K562 (cell line): ENCODE measurements at regions not wholly inside any gene's neighbourhood (a gene's known extent, or its start where the extent isn't known, plus 50 kb on each side); places are given as distances from the start of the nearest gene placed in this dataset.

Experiments used
- ATAC-seq: fragments of 200-7000 bp; cut with Tn5 transposase; 3 replicates; pipeline ENCODE4 v1.9.1; 2020; ENCODE audit warnings: moderate library complexity
- BruUV-seq: library from RNA; stranded (reverse); fragments of 400-500 nt; replicated peaks from 2 replicates; lab custom pipeline; 2021; lab: Mats Ljungman, UMichigan
- CTCF ChIA-PET: fragments of 300-600 bp; formaldehyde crosslinking; extraction: SDS; loops from one replicate; lab custom pipeline; 2021; ENCODE audit warnings: low intra/inter-chr PET ratio; lab: Yijun Ruan, JAX
- POLR2A ChIA-PET: fragments of 300-600, 350-650 bp; sonication (Branson Sonifier 250); formaldehyde crosslinking; extraction: SDS; loops from one replicate; lab custom pipeline; 2021; ENCODE audit warnings: antibody characterized with exemption, inconsistent platforms; lab: Yijun Ruan, JAX
- DNase-seq, 4 experiments: peaks; one replicate each; pipeline versions ENCODE4 v3.0.0 to v3.0.0-alpha.2; 2011 to 2018; ENCODE audit warnings: low spot score in 3 of 4, mixed read lengths in 3 of 4; ENCODE audit errors: extremely low read depth in 1 of 4
- FAIRE-seq: peaks from 2 replicates; lab custom pipeline; 2011; peaks lifted over from hg19 to GRCh38; lab: Jason Lieb, UNC
- H2AFZ ChIP-seq: 2 replicates; pipeline ENCODE4 v1.6.0; 2011; ENCODE audit warnings: low read depth, low read length, control low read depth, inconsistent platforms
- H3K27ac ChIP-seq: fragments of 200-600 bp; 3 replicates; pipeline ENCODE4 v1.8.0; 2011; ENCODE audit warnings: low read depth, mild to moderate bottlenecking, control low read depth, inconsistent platforms, low read length, moderate library complexity, mixed read lengths; ENCODE audit errors: extremely low read depth
- H3K27me3 ChIP-seq, 2 experiments: fragments of 300-600 bp in 1 of 2; 2 replicates in 1 of 2; 3 replicates in 1 of 2; pipeline versions ENCODE4 v1.6.0 to v1.8.0; 2011; ENCODE audit warnings: inconsistent platforms in 2 of 2, low read length in 2 of 2, mild to moderate bottlenecking in 1 of 2, mixed read lengths in 1 of 2, moderate library complexity in 1 of 2; ENCODE audit not compliant: control insufficient read depth in 2 of 2, insufficient read depth in 2 of 2
- H3K36me3 ChIP-seq: fragments of 300-600 bp; 3 replicates; pipeline ENCODE4 v1.8.0; 2011; ENCODE audit warnings: mild to moderate bottlenecking, low read length, inconsistent platforms; ENCODE audit not compliant: control insufficient read depth, insufficient read depth
- H3K4me1 ChIP-seq, 2 experiments: fragments of 200-600 bp in 1 of 2; replicated peaks in 1 of 2; 2 replicates in 1 of 2; 3 replicates in 1 of 2; pipeline versions ENCODE4 v1.5.1 to v1.8.0; 2011; ENCODE audit warnings: inconsistent platforms in 2 of 2, low read length in 2 of 2, mild to moderate bottlenecking in 1 of 2, mixed read lengths in 1 of 2, moderate library complexity in 1 of 2; ENCODE audit not compliant: control insufficient read depth in 2 of 2, insufficient read depth in 2 of 2
- H3K4me2 ChIP-seq: 2 replicates; pipeline ENCODE4 v1.6.1; 2011; ENCODE audit warnings: low read length, control low read depth, inconsistent platforms, mixed read lengths; ENCODE audit not compliant: insufficient read depth
- H3K4me3 ChIP-seq: fragments of 200-600 bp; sonication (generic), shearing (Covaris generic); 2 replicates; pipeline ENCODE4 v1.5.1; 2016; ENCODE audit warnings: control low read depth, inconsistent platforms
- H3K79me2 ChIP-seq: fragments of 200-600 bp; 3 replicates; pipeline ENCODE4 v1.8.0; 2011; ENCODE audit warnings: low read length, inconsistent platforms; ENCODE audit not compliant: control insufficient read depth, insufficient read depth
- H3K9ac ChIP-seq, 2 experiments: 2 replicates each; pipeline versions ENCODE4 v1.6.0 to v1.6.1; 2011; ENCODE audit warnings: low read depth in 2 of 2, low read length in 2 of 2, control low read depth in 1 of 2, inconsistent platforms in 1 of 2, mild to moderate bottlenecking in 1 of 2, mixed read lengths in 1 of 2; ENCODE audit not compliant: insufficient read depth in 1 of 2
- H3K9me1 ChIP-seq: one replicate; pipeline ENCODE4 v1.6.0; 2011; ENCODE audit warnings: inconsistent platforms, mild to moderate bottlenecking, low read length, moderate library complexity; ENCODE audit not compliant: control insufficient read depth, insufficient read depth
- H3K9me3 ChIP-seq: replicated peaks from 2 replicates; pipeline ENCODE4 v1.5.1; 2011; ENCODE audit warnings: low read depth, low read length, inconsistent platforms; ENCODE audit not compliant: control insufficient read depth, insufficient read depth
- H4K20me1 ChIP-seq: replicated peaks from 2 replicates; pipeline ENCODE4 v1.6.1; 2011; ENCODE audit warnings: low read length, inconsistent platforms, mixed read lengths; ENCODE audit not compliant: control insufficient read depth, insufficient read depth
- GTF2E2 ChIP-seq: fragments of 200-800 bp; sonication (Bioruptor generic); IDR thresholded peaks from 2 replicates; pipeline ENCODE4 v1.6.1; 2016; ENCODE audit warnings: missing genetic modification characterization, missing compliant biosample characterization
- NFATC3 ChIP-seq: fragments of 450-650 bp; IDR thresholded peaks from 2 replicates; pipeline ENCODE4 v1.6.1; 2017; ENCODE audit warnings: mild to moderate bottlenecking
- RERE ChIP-seq: sonication (generic); formaldehyde crosslinking; IDR thresholded peaks from 2 replicates; pipeline ENCODE4 v1.8.0; 2023; ENCODE audit warnings: missing genetic modification reagents, mild to moderate bottlenecking, borderline replicate concordance
- ZFX ChIP-seq: sonication (generic); formaldehyde crosslinking; IDR thresholded peaks from 2 replicates; pipeline ENCODE4 v1.8.0; 2022; ENCODE audit warnings: mild to moderate bottlenecking, missing genetic modification reagents, moderate library complexity
- ZNF232 ChIP-seq: sonication (generic); formaldehyde crosslinking; IDR thresholded peaks from 2 replicates; pipeline ENCODE4 v1.8.0; 2022; ENCODE audit warnings: mild to moderate bottlenecking, missing genetic modification reagents
- ZNF445 ChIP-seq: fragments of 250-450 bp; sonication (Bioruptor Pico); IDR thresholded peaks from 2 replicates; pipeline ENCODE4 v1.4.0; 2020; ENCODE audit warnings: low read depth, mild to moderate bottlenecking, moderate library complexity
- in situ Hi-C: fragments of 300-500 bp; cut with MboI; formaldehyde crosslinking; loops from 4 replicates; pipeline ENCODE4 v1.15.0; 2018; ENCODE audit warnings: inconsistent platforms, mixed read lengths
- intact Hi-C: fragments of 100-400 bp; cut with micrococcal nuclease; formaldehyde crosslinking; loops from 2 replicates; pipeline ENCODE4 v1.14.2; 2022
- TF ChIP-seq, protein P1 (sequence below): IDR thresholded peaks from 3 replicates; pipeline ENCODE4 v1.6.1; 2011; ENCODE audit warnings: borderline replicate concordance, mild to moderate bottlenecking, moderate library complexity; ENCODE audit not compliant: insufficient read length; ENCODE audit errors: extremely low read depth

DNA sequence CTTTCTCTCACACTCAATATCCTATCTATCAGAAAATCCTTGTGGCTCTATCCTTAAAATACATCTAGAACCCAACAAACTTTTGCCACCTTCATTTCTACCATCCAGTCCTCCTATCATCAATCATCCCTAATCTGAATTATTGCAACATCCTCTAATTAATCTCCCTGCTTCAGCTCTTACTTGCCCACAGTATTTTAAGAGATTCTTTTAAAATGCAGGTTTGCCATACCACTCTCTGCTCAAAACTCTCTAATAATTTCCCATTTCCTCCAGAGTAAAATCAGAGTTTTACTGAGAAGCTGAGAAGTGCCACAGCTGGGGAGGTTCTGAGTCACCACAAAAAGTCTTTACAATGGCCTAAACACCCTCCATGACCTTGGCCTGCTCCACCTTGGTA lies 234.3 kb upstream of the ZPLD1 start:
- DNase-seq (no peak), ATAC-seq (no peak), FAIRE-seq (no peak)
- H3K4me2 ChIP-seq, result no peak overlapping the region
- no peaks in the 10 kb centered on the region for H3K4me1 ChIP-seq
- H3K27ac ChIP-seq, result no peak overlapping the region
- H3K9ac ChIP-seq, result no peak overlapping the region
- ChIA-PET CTCF (no interaction called here), POLR2A (no interaction called here)
- no peaks in the 10 kb centered on the region for H3K36me3 ChIP-seq
- no TSS peak for BruUV-seq
- no peak overlapping the region for H3K4me3 ChIP-seq
- no peaks in the 10 kb centered on the region for H4K20me1 ChIP-seq
- in situ Hi-C loops (no loop called here), intact Hi-C loops (no loop called here)
- no peaks in the 10 kb centered on the region for H3K79me2 ChIP-seq
- no peaks in the 10 kb centered on the region for H3K27me3 ChIP-seq
- no peaks in the 10 kb centered on the region for H3K9me3 ChIP-seq
- TF ChIP-seq ZNF445 (CRISPR knock-in tag), result no peak
- no peak for TF ChIP-seq RERE
- TF ChIP-seq NFATC3, result no peak
- no peak for TF ChIP-seq GTF2E2 (tag)
- TF ChIP-seq, protein P1, sequence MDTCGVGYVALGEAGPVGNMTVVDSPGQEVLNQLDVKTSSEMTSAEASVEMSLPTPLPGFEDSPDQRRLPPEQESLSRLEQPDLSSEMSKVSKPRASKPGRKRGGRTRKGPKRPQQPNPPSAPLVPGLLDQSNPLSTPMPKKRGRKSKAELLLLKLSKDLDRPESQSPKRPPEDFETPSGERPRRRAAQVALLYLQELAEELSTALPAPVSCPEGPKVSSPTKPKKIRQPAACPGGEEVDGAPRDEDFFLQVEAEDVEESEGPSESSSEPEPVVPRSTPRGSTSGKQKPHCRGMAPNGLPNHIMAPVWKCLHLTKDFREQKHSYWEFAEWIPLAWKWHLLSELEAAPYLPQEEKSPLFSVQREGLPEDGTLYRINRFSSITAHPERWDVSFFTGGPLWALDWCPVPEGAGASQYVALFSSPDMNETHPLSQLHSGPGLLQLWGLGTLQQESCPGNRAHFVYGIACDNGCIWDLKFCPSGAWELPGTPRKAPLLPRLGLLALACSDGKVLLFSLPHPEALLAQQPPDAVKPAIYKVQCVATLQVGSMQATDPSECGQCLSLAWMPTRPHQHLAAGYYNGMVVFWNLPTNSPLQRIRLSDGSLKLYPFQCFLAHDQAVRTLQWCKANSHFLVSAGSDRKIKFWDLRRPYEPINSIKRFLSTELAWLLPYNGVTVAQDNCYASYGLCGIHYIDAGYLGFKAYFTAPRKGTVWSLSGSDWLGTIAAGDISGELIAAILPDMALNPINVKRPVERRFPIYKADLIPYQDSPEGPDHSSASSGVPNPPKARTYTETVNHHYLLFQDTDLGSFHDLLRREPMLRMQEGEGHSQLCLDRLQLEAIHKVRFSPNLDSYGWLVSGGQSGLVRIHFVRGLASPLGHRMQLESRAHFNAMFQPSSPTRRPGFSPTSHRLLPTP, result no peak
- TF ChIP-seq ZFX (CRISPR knock-in tag), result no peak
- TF ChIP-seq ZNF232, result no peak
- H3K9me1 ChIP-seq, result no peaks in the 10 kb centered on the region
- no peak overlapping the region for H2AFZ ChIP-seq
